OCI-LY7 (cell line): ENCODE measurements at regions not wholly inside any gene's neighbourhood (a gene's known extent, or its start where the extent isn't known, plus 50 kb on each side); places are given as distances from the start of the nearest gene placed in this dataset.
A peak's percentile ranks its signal among the peaks of the same experiment; 100 is the strongest.
"Not testable (repeated sequence)": the region's sequence is repeated elsewhere in the genome, so short reads cannot be mapped to it uniquely, and the experiment has no call there.

Source experiments
- BruUV-seq: library from RNA; stranded (reverse); fragments of 400-500 nt; replicated peaks from 2 replicates; lab custom pipeline; 2021; lab: Mats Ljungman, UMichigan
- CTCF ChIA-PET: fragments of 300-600 bp; sonication (Branson Sonifier 250); formaldehyde crosslinking; loops from one replicate; lab custom pipeline; 2022; ENCODE audit warnings: antibody characterized with exemption; ENCODE audit not compliant: unreplicated experiment; lab: Charles Lee
- POLR2A ChIA-PET: fragments of 300-600 bp; sonication (Branson Sonifier 250); formaldehyde crosslinking; loops from one replicate; lab custom pipeline; 2022; ENCODE audit warnings: antibody characterized with exemption; lab: Charles Lee
- DNase-seq: peaks from one replicate; pipeline ENCODE4 v3.0.0-alpha.2; 2015; ENCODE audit warnings: low spot score
- H2AFZ ChIP-seq: fragments of 200-600 bp; sonication (generic), shearing (Covaris generic); 2 replicates; pipeline ENCODE4 v1.6.1; 2014; ENCODE audit warnings: mild to moderate bottlenecking, antibody characterized with exemption, low read length, moderate library complexity
- H3K27ac ChIP-seq: fragments of 200-600 bp; sonication (generic); 2 replicates; pipeline ENCODE4 v1.5.1; 2014; ENCODE audit warnings: mixed run types, low read depth, mild to moderate bottlenecking, moderate library complexity, low read length, inconsistent platforms; ENCODE audit not compliant: poor library complexity, severe bottlenecking
- H3K36me3 ChIP-seq: fragments of 200-600 bp; sonication (generic); 2 replicates; pipeline ENCODE4 v1.6.1; 2014; ENCODE audit warnings: mild to moderate bottlenecking, antibody characterized with exemption, low read length, moderate library complexity, mixed read lengths; ENCODE audit not compliant: insufficient read depth
- H3K4me1 ChIP-seq: fragments of 200-600 bp; sonication (generic); 2 replicates; pipeline ENCODE4 v1.5.1; 2014; ENCODE audit warnings: mild to moderate bottlenecking, low read length; ENCODE audit not compliant: insufficient read depth, poor library complexity, severe bottlenecking
- H3K4me2 ChIP-seq: fragments of 200-600 bp; sonication (generic); 2 replicates; pipeline ENCODE4 v1.6.1; 2014; ENCODE audit warnings: mild to moderate bottlenecking, low read length
- H3K4me3 ChIP-seq: fragments of 200-600 bp; sonication (generic); 2 replicates; pipeline ENCODE4 v1.5.1; 2014; ENCODE audit warnings: mild to moderate bottlenecking, low read depth, low read length; ENCODE audit not compliant: poor library complexity, severe bottlenecking
- H3K79me2 ChIP-seq: fragments of 200-600 bp; sonication (generic); 2 replicates; pipeline ENCODE4 v1.6.1; 2016; ENCODE audit warnings: low read depth, mild to moderate bottlenecking, low read length, moderate library complexity, mixed read lengths; ENCODE audit not compliant: insufficient read depth
- H3K9me2 ChIP-seq: fragments of 200-600 bp; sonication (generic); 2 replicates; pipeline ENCODE4 v1.6.1; 2016; ENCODE audit warnings: mild to moderate bottlenecking, low read length, mixed read lengths; ENCODE audit not compliant: insufficient read depth
- H3K9me3 ChIP-seq: fragments of 200-600 bp; sonication (generic); 2 replicates; pipeline ENCODE4 v1.6.1; 2014; ENCODE audit warnings: mild to moderate bottlenecking, mixed run types, low read length, mixed read lengths
- H4K20me1 ChIP-seq: fragments of 200-600 bp; sonication (generic); 2 replicates; pipeline ENCODE4 v1.6.1; 2014; ENCODE audit warnings: mild to moderate bottlenecking, antibody characterized with exemption, low read length, moderate library complexity, mixed read lengths; ENCODE audit not compliant: insufficient read depth
- EZH2phosphoT487 ChIP-seq: fragments of 200-600 bp; sonication (generic); IDR thresholded peaks from 2 replicates; pipeline ENCODE4 v1.6.1; 2018; ENCODE audit warnings: low read depth, borderline replicate concordance, mild to moderate bottlenecking, mixed run types, antibody characterized with exemption, low read length, moderate library complexity, mixed read lengths
- intact Hi-C: fragments of 100-400 bp; cut with micrococcal nuclease; formaldehyde crosslinking; loops from one replicate; pipeline ENCODE4 v1.10.0; 2022; ENCODE audit not compliant: unreplicated experiment
- TF ChIP-seq, protein P1 (sequence below): fragments of 200-600 bp; sonication (generic); conservative IDR thresholded peaks from 2 replicates; pipeline ENCODE4 v1.5.1; 2014; ENCODE audit warnings: mild to moderate bottlenecking, antibody characterized with exemption, low read length, moderate library complexity, mixed read lengths

GRCh38 chr3:107001635-107002034 lies 375.6 kb upstream of the CCDC54 start:
- Histone ChIP-seq H3K36me3 (no peaks in the 10 kb centered on the region), H3K27ac (no peak overlapping the region), H3K79me2 (no peaks in the 10 kb centered on the region), H3K4me2 (no peak overlapping the region), H2AFZ (no peak overlapping the region), H3K9me2 (no peaks in the 10 kb centered on the region), H3K4me1 (peaks cover 17% of the 10 kb centered on the region), H3K4me3 (no peak overlapping the region), H4K20me1 (no peaks in the 10 kb centered on the region), H3K9me3 (0 out of 2 replicates have a peak, but pooled peaks cover 8% of the 10 kb centered on the region)
- POLR2A ChIA-PET, result interaction anchor here (1.0 kb wide), 1 partner anchor 747 kb away, joined by 3 read pairs; no protein-coding TSS in a partner anchor
- TF ChIP-seq EZH2phosphoT487, result no peak
- TF ChIP-seq, protein P1, sequence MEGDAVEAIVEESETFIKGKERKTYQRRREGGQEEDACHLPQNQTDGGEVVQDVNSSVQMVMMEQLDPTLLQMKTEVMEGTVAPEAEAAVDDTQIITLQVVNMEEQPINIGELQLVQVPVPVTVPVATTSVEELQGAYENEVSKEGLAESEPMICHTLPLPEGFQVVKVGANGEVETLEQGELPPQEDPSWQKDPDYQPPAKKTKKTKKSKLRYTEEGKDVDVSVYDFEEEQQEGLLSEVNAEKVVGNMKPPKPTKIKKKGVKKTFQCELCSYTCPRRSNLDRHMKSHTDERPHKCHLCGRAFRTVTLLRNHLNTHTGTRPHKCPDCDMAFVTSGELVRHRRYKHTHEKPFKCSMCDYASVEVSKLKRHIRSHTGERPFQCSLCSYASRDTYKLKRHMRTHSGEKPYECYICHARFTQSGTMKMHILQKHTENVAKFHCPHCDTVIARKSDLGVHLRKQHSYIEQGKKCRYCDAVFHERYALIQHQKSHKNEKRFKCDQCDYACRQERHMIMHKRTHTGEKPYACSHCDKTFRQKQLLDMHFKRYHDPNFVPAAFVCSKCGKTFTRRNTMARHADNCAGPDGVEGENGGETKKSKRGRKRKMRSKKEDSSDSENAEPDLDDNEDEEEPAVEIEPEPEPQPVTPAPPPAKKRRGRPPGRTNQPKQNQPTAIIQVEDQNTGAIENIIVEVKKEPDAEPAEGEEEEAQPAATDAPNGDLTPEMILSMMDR, result no peak
- intact Hi-C loops, result no loop called here
- DNase-seq, result no peak
- no TSS peak for BruUV-seq
- CTCF ChIA-PET, result no interaction called here

DNA sequence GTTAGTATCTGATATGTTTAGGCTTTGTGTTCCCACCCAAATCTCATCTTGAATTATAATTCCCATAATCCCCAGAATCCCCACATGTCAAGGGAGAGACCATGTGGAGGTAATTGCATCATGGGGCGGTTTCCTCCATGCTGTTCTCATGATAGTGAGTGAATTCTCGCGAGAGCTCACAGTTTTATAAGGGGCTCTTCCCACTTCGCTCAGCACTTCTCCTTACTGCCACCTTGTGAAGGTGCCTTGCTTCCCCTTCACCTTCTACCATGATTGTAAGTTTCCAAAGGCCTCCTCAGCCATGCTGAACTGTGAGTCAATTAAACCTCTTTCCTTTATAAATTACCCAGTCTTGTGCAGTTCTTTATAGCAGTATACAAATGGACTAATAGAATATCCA lies 371.9 kb upstream of the CCDC54 start:
- H3K9me2 ChIP-seq, H4K20me1 ChIP-seq, intact Hi-C loops, H3K79me2 ChIP-seq, H3K27ac ChIP-seq, H2AFZ ChIP-seq, H3K4me2 ChIP-seq, H3K4me3 ChIP-seq, H3K36me3 ChIP-seq, BruUV-seq, H3K4me1 ChIP-seq, CTCF ChIA-PET, H3K9me3 ChIP-seq: not testable (repeated sequence)
- POLR2A ChIA-PET, result interaction anchor here (0.7 to 1.0 kb wide), 2 partner anchors 10 to 260 kb away, joined by 3 to 4 read pairs; no protein-coding TSS in a partner anchor
- peak; percentile 20 for DNase-seq
- TF ChIP-seq, protein P1, result 0 out of 2 replicates have a peak, but pooled peaks have one; percentile 18

- TF ChIP-seq, protein P1, result no peak
- TF ChIP-seq EZH2phosphoT487, result no peak
- Histone ChIP-seq H3K4me2 (no peak overlapping the region), H3K4me1 (no peaks in the 10 kb centered on the region), H3K9me2 (no peaks in the 10 kb centered on the region), H3K79me2 (no peaks in the 10 kb centered on the region), H3K9me3 (no peaks in the 10 kb centered on the region), H2AFZ (no peak overlapping the region), H3K27ac (no peak overlapping the region), H4K20me1 (no peaks in the 10 kb centered on the region), H3K36me3 (no peaks in the 10 kb centered on the region), H3K4me3 (no peak overlapping the region)
- no TSS peak for BruUV-seq
- ChIA-PET POLR2A (interaction anchor here (0.6 to 0.7 kb wide), 2 partner anchors 21 to 1951 kb away, joined by 3 to 4 read pairs; no protein-coding TSS in a partner anchor), CTCF (no interaction called here)
- intact Hi-C loops, result no loop called here
- no peak for DNase-seq
These were observed 369.0 kb upstream of the CCDC54 start for GRCh38 chr3:107008213-107008612.
